ENCODE measurements at regions not wholly inside any gene's neighbourhood (a gene's known extent, or its start where the extent isn't known, plus 50 kb on each side); places are given as distances from the start of the nearest gene placed in this dataset.

GRCh38 chr10:9733766-9734165 lies 1283.9 kb upstream of the CELF2 start:
- no peaks in the 10 kb centered on the region for H3K36me3 ChIP-seq
- H4K20me1 ChIP-seq (ENCODE audit: low read depth), result no peaks in the 10 kb centered on the region
- H3K4me3 Mint-ChIP-seq, result no peak overlapping the region
- H3K9me3 ChIP-seq (ENCODE audit: low read depth), result no peaks in the 10 kb centered on the region
- H3K9ac ChIP-seq, result no peak overlapping the region
- H3K27ac Mint-ChIP-seq, result no peak overlapping the region
- no peak for TF ChIP-seq CTCF (IDR thresholded peaks at IDR 0.05)
- TF ChIP-seq EZH2phosphoT487 (IDR thresholded peaks at IDR 0.05), result no peak
- TF ChIP-seq EZH2 (IDR thresholded peaks at IDR 0.05), result no peak
- peaks cover 2% of the 10 kb centered on the region for H3K27me3 Mint-ChIP-seq (ENCODE audit: insufficient read depth, low read depth)
- H3K27ac ChIP-seq, result no peak overlapping the region
- H3K79me2 ChIP-seq (ENCODE audit: low read depth), result no peaks in the 10 kb centered on the region
- no peak overlapping the region for H3K4me2 ChIP-seq
- H3F3A ChIP-seq (ENCODE audit: low read depth), result no peaks in the 10 kb centered on the region
- no peaks in the 10 kb centered on the region for H3K36me3 Mint-ChIP-seq
- H3K4me3 ChIP-seq, result no peak overlapping the region
- peaks cover 2% of the 10 kb centered on the region for H3K4me1 Mint-ChIP-seq
- H3K4me1 ChIP-seq, result no peaks in the 10 kb centered on the region
- DNase-seq (ENCODE audit: low spot score), result no peak
- no peaks in the 10 kb centered on the region for H3K27me3 ChIP-seq
- H2AFZ ChIP-seq (replicated peaks), result no peak overlapping the region
- peaks cover 2% of the 10 kb centered on the region for H3K9me3 Mint-ChIP-seq

- no peaks in the 10 kb centered on the region for H3K36me3 Mint-ChIP-seq
- DNase-seq (ENCODE audit: low spot score), result no peak
Observed at GRCh38 chr10:9734218-9734617, 1283.5 kb upstream of the CELF2 start.

GRCh38 chr10:9735731-9736130 lies 1281.9 kb upstream of the CELF2 start:
- Histone ChIP-seq H2AFZ (replicated peaks) (no peak overlapping the region), H3K4me3 (no peak overlapping the region), H3K36me3 (no peaks in the 10 kb centered on the region), H3K4me1 (no peaks in the 10 kb centered on the region), H3K4me2 (no peak overlapping the region), H3F3A (ENCODE audit: low read depth) (no peaks in the 10 kb centered on the region), H3K27ac (no peak overlapping the region), H4K20me1 (ENCODE audit: low read depth) (no peaks in the 10 kb centered on the region), H3K9ac (no peak overlapping the region), H3K27me3 (no peaks in the 10 kb centered on the region), H3K9me3 (ENCODE audit: low read depth) (no peaks in the 10 kb centered on the region), H3K79me2 (ENCODE audit: low read depth) (no peaks in the 10 kb centered on the region)
- Mint-ChIP-seq H3K4me3 (no peak overlapping the region), H3K4me1 (peaks cover 2% of the 10 kb centered on the region), H3K27me3 (ENCODE audit: insufficient read depth, low read depth) (no peaks in the 10 kb centered on the region), H3K27ac (no peak overlapping the region), H3K9me3 (peaks cover 2% of the 10 kb centered on the region), H3K36me3 (no peaks in the 10 kb centered on the region)
- TF ChIP-seq EZH2 (IDR thresholded peaks at IDR 0.05) (no peak), EZH2phosphoT487 (IDR thresholded peaks at IDR 0.05) (no peak), CTCF (IDR thresholded peaks at IDR 0.05) (no peak)
- no peak for DNase-seq (ENCODE audit: low spot score)

More at GRCh38 chr10:9734218-9734617, 1283.5 kb upstream of the CELF2 start:
- Histone ChIP-seq H3K4me3 (no peak overlapping the region), H3F3A (ENCODE audit: low read depth) (no peaks in the 10 kb centered on the region), H4K20me1 (ENCODE audit: low read depth) (no peaks in the 10 kb centered on the region), H3K27me3 (no peaks in the 10 kb centered on the region), H3K36me3 (no peaks in the 10 kb centered on the region), H3K4me2 (no peak overlapping the region), H3K79me2 (ENCODE audit: low read depth) (no peaks in the 10 kb centered on the region), H3K9me3 (ENCODE audit: low read depth) (no peaks in the 10 kb centered on the region), H3K4me1 (no peaks in the 10 kb centered on the region), H3K27ac (no peak overlapping the region), H3K9ac (no peak overlapping the region), H2AFZ (replicated peaks) (no peak overlapping the region)
- TF ChIP-seq CTCF (IDR thresholded peaks at IDR 0.05) (no peak), EZH2phosphoT487 (IDR thresholded peaks at IDR 0.05) (no peak), EZH2 (IDR thresholded peaks at IDR 0.05) (no peak)
- Mint-ChIP-seq H3K4me3 (no peak overlapping the region), H3K9me3 (peaks cover 2% of the 10 kb centered on the region), H3K27me3 (ENCODE audit: insufficient read depth, low read depth) (no peaks in the 10 kb centered on the region), H3K4me1 (peaks cover 2% of the 10 kb centered on the region), H3K27ac (no peak overlapping the region)

All from neural progenitor cell (in vitro differentiated cells).